Dendritic cell treated with granulocyte-macrophage colony-stimulating factor and Interleukin-4, amounts not matched to agents 40 ng/mL and 50 ng/mL, for 4 days (primary cell): ENCODE measurements at regions not wholly inside any gene's neighbourhood (a gene's known extent, or its start where the extent isn't known, plus 50 kb on each side); places are given as distances from the start of the nearest gene placed in this dataset.
"Not testable (repeated sequence)": the region's sequence is repeated elsewhere in the genome, so short reads cannot be mapped to it uniquely, and the experiment has no call there.

Source experiments
- H3K27ac Mint-ChIP-seq: one replicate; pipeline ENCODE4 v1.8.0; 2022; ENCODE audit warnings: mild to moderate bottlenecking, mixed read lengths
- H3K27me3 Mint-ChIP-seq: one replicate; pipeline ENCODE4 v1.8.0; 2022; ENCODE audit warnings: mild to moderate bottlenecking, mixed read lengths
- H3K36me3 Mint-ChIP-seq: one replicate; pipeline ENCODE4 v1.8.0; 2022; ENCODE audit warnings: low read depth, mixed read lengths
- H3K4me1 Mint-ChIP-seq: one replicate; pipeline ENCODE4 v1.8.0; 2022; ENCODE audit warnings: low read depth, mixed read lengths
- H3K4me3 Mint-ChIP-seq: one replicate; pipeline ENCODE4 v1.8.0; 2022; ENCODE audit warnings: mild to moderate bottlenecking, moderate library complexity, mixed read lengths
- H3K9me3 Mint-ChIP-seq: one replicate; pipeline ENCODE4 v1.8.0; 2022; ENCODE audit warnings: mixed read lengths
- intact Hi-C: fragments of 100-400 bp; cut with micrococcal nuclease; formaldehyde crosslinking; loops from one replicate; pipeline ENCODE4 v1.15.0; 2022

DNA sequence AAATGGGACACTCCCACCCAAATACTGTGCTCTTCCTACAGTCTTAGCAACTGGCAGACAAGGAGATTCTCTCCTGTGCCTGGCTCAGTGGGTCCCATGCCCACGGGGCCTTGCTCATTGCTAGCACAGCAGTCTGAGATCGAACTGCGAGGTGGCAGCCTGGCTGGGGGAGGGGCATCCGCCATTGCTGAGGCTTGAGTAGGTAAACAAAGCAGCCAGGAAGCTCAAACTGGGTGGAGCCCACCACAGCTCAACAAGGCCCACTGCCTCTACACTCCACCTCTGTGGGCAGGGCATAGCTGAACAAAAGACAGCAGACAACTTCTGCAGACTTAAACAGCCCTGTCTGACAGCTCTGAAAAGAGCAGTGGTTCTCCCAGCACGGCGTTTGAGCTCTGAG is 174.8 kb downstream of the COL12A1 start:
- H3K27me3 Mint-ChIP-seq, H3K27ac Mint-ChIP-seq, H3K36me3 Mint-ChIP-seq, H3K4me1 Mint-ChIP-seq, intact Hi-C loops, H3K4me3 Mint-ChIP-seq, H3K9me3 Mint-ChIP-seq: not testable (repeated sequence)

DNA sequence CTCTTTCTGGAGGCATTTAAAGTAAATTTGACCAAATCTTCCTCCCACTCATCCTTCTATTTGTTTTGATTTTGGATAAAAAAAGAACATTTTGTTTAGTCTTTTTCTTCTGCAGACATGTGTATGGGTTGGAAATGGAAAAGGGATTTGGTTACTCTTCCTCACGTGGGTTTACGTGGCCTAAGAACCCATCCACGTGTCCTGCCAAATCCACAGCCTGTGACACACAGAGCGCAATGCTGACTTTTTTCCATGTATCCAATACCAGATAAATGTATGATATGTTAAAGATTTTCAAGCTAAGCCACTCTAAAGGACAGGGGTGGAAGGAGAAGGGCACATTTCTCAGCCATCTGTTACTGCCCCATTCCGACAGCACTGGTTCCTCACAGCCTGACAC is 176.5 kb downstream of the COL12A1 start:
- Mint-ChIP-seq H3K4me1 (no peaks in the 10 kb centered on the region), H3K36me3 (no peaks in the 10 kb centered on the region), H3K4me3 (no peak overlapping the region), H3K9me3 (no peaks in the 10 kb centered on the region), H3K27me3 (no peaks in the 10 kb centered on the region), H3K27ac (no peak overlapping the region)
- intact Hi-C loops: no loop called here

DNA sequence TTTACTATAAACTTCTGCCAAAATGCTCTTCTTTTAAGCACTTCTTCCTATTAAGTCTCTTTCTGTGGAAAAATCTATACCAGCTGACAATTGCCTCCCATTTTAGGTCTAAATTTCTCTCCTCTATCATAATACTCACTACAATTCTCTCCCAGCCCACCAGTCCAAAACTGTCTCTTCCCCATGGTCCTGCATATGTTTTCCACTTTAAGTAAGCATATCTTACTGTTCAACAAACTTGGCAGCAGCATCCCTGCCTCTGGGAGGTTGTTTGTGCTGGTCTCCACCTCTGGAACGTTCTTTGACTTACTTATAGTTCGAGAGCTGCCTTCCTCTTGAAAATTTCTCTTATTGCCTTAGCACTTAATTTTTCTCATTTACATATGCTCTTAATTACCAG is 180.5 kb downstream of the COL12A1 start:
- H3K27me3 Mint-ChIP-seq: no peaks in the 10 kb centered on the region
- no peak overlapping the region for H3K27ac Mint-ChIP-seq
- H3K4me3 Mint-ChIP-seq: no peak overlapping the region
- H3K36me3 Mint-ChIP-seq: no peaks in the 10 kb centered on the region
- H3K9me3 Mint-ChIP-seq: no peaks in the 10 kb centered on the region
- no peaks in the 10 kb centered on the region for H3K4me1 Mint-ChIP-seq
- intact Hi-C loops: no loop called here

DNA sequence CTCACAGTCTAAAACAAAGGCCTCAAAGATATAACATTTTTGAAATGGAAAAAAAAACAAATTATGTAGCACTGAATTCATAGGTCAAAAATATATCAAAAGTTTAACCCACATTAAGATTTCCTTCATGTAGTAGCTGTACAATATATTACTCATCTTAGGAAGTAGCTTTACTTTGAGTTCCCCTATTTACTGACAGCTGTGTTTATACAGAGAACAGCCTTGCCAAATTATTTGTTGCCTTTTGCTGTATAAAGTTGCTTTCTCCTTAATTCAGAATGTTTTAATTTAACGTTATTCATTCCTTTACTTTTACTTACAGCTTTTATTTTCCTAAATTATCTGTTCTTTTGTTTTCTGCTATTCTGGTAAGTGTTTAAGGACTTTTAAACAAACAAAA is 181.0 kb downstream of the COL12A1 start:
- Mint-ChIP-seq H3K36me3 (no peaks in the 10 kb centered on the region), H3K4me3 (no peak overlapping the region), H3K4me1 (no peaks in the 10 kb centered on the region), H3K27ac (no peak overlapping the region), H3K9me3 (no peaks in the 10 kb centered on the region), H3K27me3 (no peaks in the 10 kb centered on the region)
- intact Hi-C loops: no loop called here

DNA sequence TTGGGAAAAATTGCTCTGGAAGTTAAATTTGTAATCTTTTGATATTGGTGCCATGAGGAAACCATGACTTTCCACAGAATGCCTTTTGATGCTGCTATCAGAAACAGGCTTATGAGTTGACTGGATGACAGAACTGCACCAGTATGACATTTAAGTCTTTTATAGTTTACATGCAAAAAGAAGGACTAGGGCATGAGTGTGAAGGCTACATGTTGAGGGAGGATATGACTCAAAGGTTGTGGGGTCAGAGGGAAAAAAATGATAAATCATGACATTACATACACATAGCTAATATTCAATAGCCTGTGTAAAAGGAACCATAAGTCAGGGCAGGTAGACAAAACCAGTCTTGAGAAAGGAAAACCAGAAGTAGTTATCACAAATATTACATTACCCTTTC is 182.2 kb downstream of the COL12A1 start:
- Mint-ChIP-seq H3K27me3 (no peaks in the 10 kb centered on the region), H3K36me3 (no peaks in the 10 kb centered on the region), H3K9me3 (no peaks in the 10 kb centered on the region), H3K4me1 (no peaks in the 10 kb centered on the region), H3K27ac (no peak overlapping the region), H3K4me3 (no peak overlapping the region)
- intact Hi-C loops: no loop called here

DNA sequence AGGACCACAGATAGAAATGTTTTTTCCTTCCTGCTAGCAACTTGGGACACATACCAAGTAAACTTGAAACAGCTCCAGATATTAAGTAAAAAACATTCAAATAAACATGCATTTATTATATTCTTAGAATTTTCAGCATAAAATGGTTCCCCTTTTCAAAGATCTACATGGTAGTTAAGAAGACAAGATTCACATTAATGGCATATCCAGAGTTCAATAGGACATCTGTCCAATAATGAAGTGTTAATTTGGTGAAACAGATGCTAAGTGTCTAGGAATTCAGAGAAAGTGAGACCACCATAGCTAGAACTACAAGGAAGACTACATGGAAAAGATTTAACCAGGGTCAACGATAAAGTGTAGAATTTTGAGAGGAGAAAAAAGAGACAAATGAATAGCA is 184.9 kb downstream of the COL12A1 start:
- no peaks in the 10 kb centered on the region for H3K4me1 Mint-ChIP-seq
- no peaks in the 10 kb centered on the region for H3K9me3 Mint-ChIP-seq
- no peak overlapping the region for H3K27ac Mint-ChIP-seq
- H3K36me3 Mint-ChIP-seq: no peaks in the 10 kb centered on the region
- intact Hi-C loops: no loop called here
- H3K27me3 Mint-ChIP-seq: no peaks in the 10 kb centered on the region
- no peak overlapping the region for H3K4me3 Mint-ChIP-seq

DNA sequence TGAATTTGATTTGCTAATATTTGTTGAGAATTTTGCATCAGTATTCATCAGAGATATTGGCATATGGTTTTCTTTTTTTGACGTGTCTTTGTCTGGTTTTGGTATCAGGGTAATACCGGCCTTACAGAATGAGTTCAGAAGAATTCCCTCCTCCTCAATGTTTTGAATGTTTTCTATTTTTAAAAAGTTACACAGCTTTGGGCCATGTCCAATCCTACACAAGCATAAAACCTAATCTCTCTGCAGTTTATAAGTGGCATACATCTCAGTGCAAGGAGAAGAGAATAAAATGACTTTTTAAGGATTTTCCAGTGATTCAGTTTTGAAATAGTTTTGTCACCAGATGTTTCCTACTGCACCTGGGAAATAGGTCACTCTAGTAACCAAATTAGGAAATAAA is 185.5 kb downstream of the COL12A1 start:
- no peaks in the 10 kb centered on the region for H3K4me1 Mint-ChIP-seq
- H3K27me3 Mint-ChIP-seq: no peaks in the 10 kb centered on the region
- no peaks in the 10 kb centered on the region for H3K36me3 Mint-ChIP-seq
- no peak overlapping the region for H3K27ac Mint-ChIP-seq
- H3K4me3 Mint-ChIP-seq: no peak overlapping the region
- peaks cover 2% of the 10 kb centered on the region for H3K9me3 Mint-ChIP-seq
- intact Hi-C loops: no loop called here

DNA sequence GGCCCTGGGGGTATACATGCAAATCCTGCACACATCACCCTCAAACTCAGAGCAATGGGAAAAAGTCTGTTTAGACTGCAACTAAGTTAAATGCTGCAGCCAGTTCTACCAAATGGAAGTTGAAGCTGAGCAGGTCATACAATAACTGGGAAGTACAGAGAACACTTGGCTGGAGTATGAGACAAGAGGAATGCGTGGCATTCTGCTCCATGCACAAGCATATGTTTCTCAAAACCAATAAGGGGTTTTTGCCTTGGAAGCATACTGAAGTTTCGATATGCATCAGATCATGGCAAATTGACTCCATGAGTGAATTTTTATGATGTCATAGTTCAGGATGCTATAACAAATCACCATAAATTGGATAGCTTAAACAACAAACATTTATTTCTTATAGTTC is 193.8 kb downstream of the COL12A1 start:
- no peaks in the 10 kb centered on the region for H3K27me3 Mint-ChIP-seq
- no peaks in the 10 kb centered on the region for H3K36me3 Mint-ChIP-seq
- no peak overlapping the region for H3K4me3 Mint-ChIP-seq
- no peaks in the 10 kb centered on the region for H3K4me1 Mint-ChIP-seq
- H3K27ac Mint-ChIP-seq: no peak overlapping the region
- peaks cover 32% of the 10 kb centered on the region for H3K9me3 Mint-ChIP-seq
- intact Hi-C loops: loop anchor here (2.0 kb wide), 1 partner anchor 107 kb away; no protein-coding TSS in a partner anchor

DNA sequence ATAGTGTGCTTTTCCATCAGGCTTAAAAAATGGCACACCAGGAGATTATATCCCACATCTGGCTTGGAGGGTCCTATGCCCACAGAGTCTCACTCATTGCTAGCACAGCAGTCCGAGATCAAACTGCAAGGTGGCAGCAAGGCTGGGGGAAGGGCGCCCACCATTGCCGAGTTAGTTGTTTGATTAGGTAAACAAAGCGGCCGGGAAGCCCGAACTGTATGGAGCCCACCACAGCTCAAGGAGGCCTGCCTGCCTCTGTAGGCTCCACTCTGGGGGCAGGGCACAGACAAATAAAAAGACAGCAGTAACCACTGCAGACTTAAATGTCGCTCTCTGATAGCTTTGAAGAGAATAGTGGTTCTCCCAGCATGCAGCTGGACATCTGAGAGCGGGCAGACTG is 201.9 kb downstream of the COL12A1 start:
- H3K36me3 Mint-ChIP-seq, intact Hi-C loops, H3K4me3 Mint-ChIP-seq, H3K4me1 Mint-ChIP-seq, H3K27ac Mint-ChIP-seq, H3K27me3 Mint-ChIP-seq: not testable (repeated sequence)
- peaks cover 36% of the 10 kb centered on the region for H3K9me3 Mint-ChIP-seq

DNA sequence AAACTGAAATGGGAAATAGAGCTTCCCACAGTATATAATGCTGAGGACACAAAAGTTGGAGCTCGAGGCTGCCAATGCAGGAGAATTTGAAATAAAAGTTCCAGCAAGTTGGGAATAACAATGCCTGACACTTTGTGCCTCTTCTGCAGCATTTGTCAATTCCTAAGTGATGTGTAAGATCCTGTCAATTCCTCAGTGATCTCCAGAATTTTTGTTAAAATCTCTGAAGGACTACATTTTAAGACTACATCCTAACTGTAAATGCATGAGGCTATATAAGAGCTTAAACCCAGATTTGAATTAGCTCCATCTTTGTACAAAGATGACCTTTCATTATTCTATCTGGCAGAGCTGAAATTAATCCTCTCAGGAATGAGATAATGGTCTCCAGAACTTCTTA is 208.2 kb downstream of the COL12A1 start:
- no peaks in the 10 kb centered on the region for H3K27me3 Mint-ChIP-seq
- no peak overlapping the region for H3K27ac Mint-ChIP-seq
- intact Hi-C loops: no loop called here
- H3K4me1 Mint-ChIP-seq: no peaks in the 10 kb centered on the region
- H3K4me3 Mint-ChIP-seq: no peak overlapping the region
- H3K36me3 Mint-ChIP-seq: no peaks in the 10 kb centered on the region
- peaks cover 13% of the 10 kb centered on the region for H3K9me3 Mint-ChIP-seq

DNA sequence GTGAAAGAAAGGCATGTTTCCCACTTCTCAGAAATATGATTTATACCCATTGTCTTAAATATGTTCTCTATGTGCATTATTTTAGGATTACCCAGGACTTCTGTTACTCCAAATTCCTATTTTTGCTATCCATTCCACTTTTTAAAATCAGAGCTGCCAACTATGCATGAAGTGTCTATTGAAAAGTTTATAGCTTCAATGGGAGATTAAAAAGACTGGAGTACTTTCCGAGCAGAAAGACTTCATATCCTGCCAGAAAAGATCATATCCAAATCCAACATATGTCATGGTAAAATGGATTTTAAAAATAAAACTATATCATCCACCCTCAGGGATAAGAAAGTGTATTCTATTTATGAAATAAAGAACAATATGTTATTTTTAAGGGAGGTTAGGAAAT is 212.7 kb downstream of the COL12A1 start:
- Mint-ChIP-seq H3K36me3 (no peaks in the 10 kb centered on the region), H3K4me1 (no peaks in the 10 kb centered on the region), H3K4me3 (no peak overlapping the region), H3K27ac (no peak overlapping the region), H3K27me3 (no peaks in the 10 kb centered on the region), H3K9me3 (peaks cover 13% of the 10 kb centered on the region)
- intact Hi-C loops: no loop called here

DNA sequence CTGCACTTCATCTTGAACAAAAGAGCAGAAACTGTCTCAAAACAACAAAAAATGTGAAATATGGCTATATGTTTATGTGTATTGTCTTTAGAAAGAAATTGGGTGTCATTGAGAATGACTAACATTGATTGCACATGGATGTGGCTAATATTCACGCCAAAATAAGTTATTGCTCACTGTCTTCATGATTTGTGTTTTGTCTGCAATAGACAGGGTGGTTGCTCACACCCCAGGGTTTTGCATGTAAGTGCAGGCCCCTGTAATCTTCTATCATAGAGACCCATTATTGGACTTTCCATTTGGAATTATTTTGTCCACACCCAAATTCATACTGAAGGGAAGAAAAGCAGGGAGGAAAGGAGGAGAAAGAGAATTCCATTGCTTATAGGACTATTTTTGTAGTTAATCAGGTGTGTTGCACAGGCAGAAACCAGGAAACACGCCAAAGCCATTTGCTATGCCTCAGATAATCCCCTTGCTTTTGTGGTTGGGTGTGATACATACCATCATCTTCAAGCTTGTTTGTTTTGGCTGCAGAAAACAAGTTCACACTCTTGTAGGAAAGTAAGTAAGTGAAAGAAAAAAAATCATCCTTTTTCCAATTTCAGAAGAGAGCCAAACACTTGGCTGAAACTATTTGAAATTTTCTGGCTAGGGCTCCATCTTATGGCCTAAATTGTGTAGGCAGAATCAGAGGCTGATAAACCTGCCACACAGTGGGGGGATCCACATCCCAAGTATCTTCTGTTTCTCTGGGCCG is 214.1 kb downstream of the COL12A1 start:
- Mint-ChIP-seq H3K27me3 (no peaks in the 10 kb centered on the region), H3K27ac (no peak overlapping the region), H3K4me1 (no peaks in the 10 kb centered on the region), H3K9me3 (peaks cover 13% of the 10 kb centered on the region), H3K4me3 (no peak overlapping the region), H3K36me3 (no peaks in the 10 kb centered on the region)
- intact Hi-C loops: no loop called here

DNA sequence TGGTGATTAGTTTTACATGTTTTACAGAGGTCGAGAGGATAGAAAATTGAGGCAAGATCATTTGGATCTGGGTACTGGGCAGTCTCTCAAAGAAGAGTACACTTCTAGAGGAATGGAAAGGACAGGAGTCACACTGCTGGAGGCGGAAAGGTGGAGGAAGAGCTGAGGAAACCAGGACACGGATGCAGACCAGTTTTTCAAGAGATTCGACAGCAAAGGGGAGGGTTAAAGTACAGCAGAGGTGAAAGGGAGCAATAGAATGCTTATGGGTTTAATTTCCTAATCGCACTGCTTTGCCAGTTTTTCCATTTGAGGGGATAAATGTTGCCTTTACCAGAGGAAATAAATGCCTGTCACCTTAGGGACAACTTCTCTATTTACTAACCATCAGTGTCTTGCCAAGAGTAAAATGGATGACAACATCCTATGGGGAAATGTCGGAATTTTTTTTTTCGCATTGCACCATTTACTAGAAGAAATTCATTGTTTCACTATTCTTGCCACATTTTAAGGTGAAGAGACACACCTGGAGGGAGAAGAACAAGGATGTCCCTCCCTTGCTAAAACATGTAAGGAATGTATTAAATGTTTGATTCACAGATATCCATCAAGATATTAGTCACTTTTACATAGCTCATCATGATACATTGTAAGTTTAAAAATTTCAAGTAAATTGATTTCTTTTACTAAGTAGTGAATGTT is 226.6 kb downstream of the COL12A1 start:
- Mint-ChIP-seq H3K27me3 (no peaks in the 10 kb centered on the region), H3K27ac (no peak overlapping the region), H3K9me3 (peaks cover 18% of the 10 kb centered on the region), H3K4me3 (no peak overlapping the region), H3K36me3 (no peaks in the 10 kb centered on the region), H3K4me1 (no peaks in the 10 kb centered on the region)
- intact Hi-C loops: no loop called here

DNA sequence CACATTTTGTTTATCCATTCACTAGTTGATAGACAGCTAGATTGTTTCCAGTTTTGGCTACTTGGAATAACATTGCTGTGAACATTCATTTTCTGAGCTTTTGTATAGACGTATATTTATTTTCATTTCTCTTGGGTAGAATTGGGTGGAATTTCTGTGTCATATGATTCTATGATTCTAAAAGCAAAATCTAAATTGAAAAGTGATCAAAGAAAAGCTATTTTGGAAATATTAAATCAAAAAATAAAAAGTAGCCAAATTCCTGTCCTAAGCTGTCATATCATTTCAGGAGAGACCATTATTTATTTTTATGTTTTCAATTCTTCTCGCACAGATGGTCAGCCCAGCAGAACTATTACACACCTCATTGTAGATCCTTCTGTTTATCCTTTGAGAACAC is 229.2 kb downstream of the COL12A1 start:
- no peak overlapping the region for H3K27ac Mint-ChIP-seq

DNA sequence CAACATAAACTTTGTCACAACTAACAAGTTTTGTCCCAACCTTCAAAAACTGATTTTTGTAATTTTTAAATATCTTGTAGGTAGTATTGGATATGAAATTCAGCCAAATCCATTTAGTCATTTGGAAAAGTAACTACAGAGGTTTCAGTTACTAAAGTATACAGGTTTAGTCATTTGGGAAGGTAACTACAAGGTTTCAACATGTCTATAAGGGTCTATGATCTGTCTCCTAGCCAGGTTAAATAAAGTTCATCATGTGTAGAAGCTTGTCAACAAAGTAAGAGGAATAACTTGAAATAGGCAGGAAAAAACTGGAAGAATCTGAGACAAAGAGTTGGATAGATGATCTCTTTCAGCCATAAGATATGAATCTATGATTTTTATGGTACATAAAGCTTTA is 229.8 kb downstream of the COL12A1 start:
- Mint-ChIP-seq H3K4me1 (no peaks in the 10 kb centered on the region), H3K27me3 (no peaks in the 10 kb centered on the region), H3K4me3 (no peak overlapping the region), H3K9me3 (peaks cover 26% of the 10 kb centered on the region), H3K27ac (no peak overlapping the region), H3K36me3 (no peaks in the 10 kb centered on the region)
- intact Hi-C loops: no loop called here

More for the DNA sequence above, 229.2 kb downstream of the COL12A1 start:
- H3K4me3 Mint-ChIP-seq: no peak overlapping the region
- intact Hi-C loops: no loop called here
- peaks cover 26% of the 10 kb centered on the region for H3K9me3 Mint-ChIP-seq
- no peaks in the 10 kb centered on the region for H3K27me3 Mint-ChIP-seq
- H3K36me3 Mint-ChIP-seq: no peaks in the 10 kb centered on the region
- no peaks in the 10 kb centered on the region for H3K4me1 Mint-ChIP-seq
